ENCODE measurements at regions not wholly inside any gene's neighbourhood (a gene's known extent, or its start where the extent isn't known, plus 50 kb on each side); places are given as distances from the start of the nearest gene placed in this dataset.
"Not testable (repeated sequence)": the region's sequence is repeated elsewhere in the genome, so short reads cannot be mapped to it uniquely, and the experiment has no call there.

GRCh38 chrX:10966057-10966456 is 145.1 kb upstream of the HCCS start:
- Mint-ChIP-seq H3K9me3 (peaks cover 9% of the 10 kb centered on the region), H3K4me3 (no peak overlapping the region)
- no peak for ATAC-seq

GRCh38 chrX:10971176-10971575 is 140.0 kb upstream of the HCCS start:
- no peak for ATAC-seq
- H3K9me3 Mint-ChIP-seq, result peaks cover 9% of the 10 kb centered on the region
- no peak for DNase-seq

More at GRCh38 chrX:10966057-10966456, 145.1 kb upstream of the HCCS start:
- Mint-ChIP-seq H3K27me3 (no peaks in the 10 kb centered on the region), H3K36me3 (ENCODE audit: low read depth) (no peaks in the 10 kb centered on the region), H3K27ac (no peak overlapping the region), H3K4me1 (no peaks in the 10 kb centered on the region)
- no peak for DNase-seq

GRCh38 chrX:10971759-10972158 is 139.4 kb upstream of the HCCS start:
- DNase-seq (no peak), ATAC-seq (no peak)
- no peak overlapping the region for H3K4me3 Mint-ChIP-seq
- H3K9me3 Mint-ChIP-seq, result peaks cover 9% of the 10 kb centered on the region
- no peaks in the 10 kb centered on the region for H3K4me1 Mint-ChIP-seq
- H3K36me3 Mint-ChIP-seq (ENCODE audit: low read depth), result no peaks in the 10 kb centered on the region
- no peaks in the 10 kb centered on the region for H3K27me3 Mint-ChIP-seq
- no peak overlapping the region for H3K27ac Mint-ChIP-seq

More at GRCh38 chrX:10971176-10971575, 140.0 kb upstream of the HCCS start:
- Mint-ChIP-seq H3K27me3 (no peaks in the 10 kb centered on the region), H3K4me3 (no peak overlapping the region), H3K27ac (no peak overlapping the region), H3K4me1 (no peaks in the 10 kb centered on the region), H3K36me3 (ENCODE audit: low read depth) (no peaks in the 10 kb centered on the region)

GRCh38 chrX:10972706-10973105 is 138.4 kb upstream of the HCCS start:
- DNase-seq, result no peak
- no peak overlapping the region for H3K27ac Mint-ChIP-seq
- no peak for ATAC-seq
- no peak overlapping the region for H3K4me3 Mint-ChIP-seq
- no peaks in the 10 kb centered on the region for H3K4me1 Mint-ChIP-seq
- H3K27me3 Mint-ChIP-seq, result no peaks in the 10 kb centered on the region
- peaks cover 9% of the 10 kb centered on the region for H3K9me3 Mint-ChIP-seq
- H3K36me3 Mint-ChIP-seq (ENCODE audit: low read depth), result no peaks in the 10 kb centered on the region

- H3K9me3 Mint-ChIP-seq, result no peaks in the 10 kb centered on the region
- no peak for ATAC-seq
- no peak overlapping the region for H3K4me3 Mint-ChIP-seq
- H3K27ac Mint-ChIP-seq, result no peak overlapping the region
- H3K36me3 Mint-ChIP-seq (ENCODE audit: low read depth), result no peaks in the 10 kb centered on the region
- no peak for DNase-seq
- no peaks in the 10 kb centered on the region for H3K27me3 Mint-ChIP-seq
- H3K4me1 Mint-ChIP-seq, result no peaks in the 10 kb centered on the region
Measured at GRCh38 chrX:10974920-10975319, 136.2 kb upstream of the HCCS start.

- no peaks in the 10 kb centered on the region for H3K4me1 Mint-ChIP-seq
- ATAC-seq (no peak), DNase-seq (no peak)
- H3K4me3 Mint-ChIP-seq, result no peak overlapping the region
- H3K27ac Mint-ChIP-seq, result no peak overlapping the region
- H3K9me3 Mint-ChIP-seq, result no peaks in the 10 kb centered on the region
- H3K36me3 Mint-ChIP-seq (ENCODE audit: low read depth), result no peaks in the 10 kb centered on the region
- H3K27me3 Mint-ChIP-seq, result no peaks in the 10 kb centered on the region
Measured at GRCh38 chrX:10979956-10980355, 131.2 kb upstream of the HCCS start.

- H3K4me1 Mint-ChIP-seq, result no peaks in the 10 kb centered on the region
- DNase-seq, result no peak
- no peak overlapping the region for H3K27ac Mint-ChIP-seq
- no peaks in the 10 kb centered on the region for H3K9me3 Mint-ChIP-seq
- H3K27me3 Mint-ChIP-seq, result no peaks in the 10 kb centered on the region
- no peak overlapping the region for H3K4me3 Mint-ChIP-seq
- ATAC-seq, result no peak
- H3K36me3 Mint-ChIP-seq (ENCODE audit: low read depth), result no peaks in the 10 kb centered on the region
Measured at GRCh38 chrX:10981506-10981905, 129.6 kb upstream of the HCCS start.

- ATAC-seq (no peak), DNase-seq (no peak)
- no peaks in the 10 kb centered on the region for H3K9me3 Mint-ChIP-seq
- H3K27me3 Mint-ChIP-seq, result no peaks in the 10 kb centered on the region
- H3K4me3 Mint-ChIP-seq, result no peak overlapping the region
- no peak overlapping the region for H3K27ac Mint-ChIP-seq
- H3K36me3 Mint-ChIP-seq (ENCODE audit: low read depth), result no peaks in the 10 kb centered on the region
- no peaks in the 10 kb centered on the region for H3K4me1 Mint-ChIP-seq
Measured at GRCh38 chrX:10983526-10983925, 127.6 kb upstream of the HCCS start.

- DNase-seq, result no peak
- ATAC-seq, result no peak
- H3K4me3 Mint-ChIP-seq, result no peak overlapping the region
- H3K9me3 Mint-ChIP-seq, result no peaks in the 10 kb centered on the region
- H3K27ac Mint-ChIP-seq, result no peak overlapping the region
- no peaks in the 10 kb centered on the region for H3K36me3 Mint-ChIP-seq (ENCODE audit: low read depth)
- no peaks in the 10 kb centered on the region for H3K27me3 Mint-ChIP-seq
- H3K4me1 Mint-ChIP-seq, result no peaks in the 10 kb centered on the region
Measured at GRCh38 chrX:10984213-10984612, 126.9 kb upstream of the HCCS start.

GRCh38 chrX:10986616-10987015 is 124.5 kb upstream of the HCCS start:
- Mint-ChIP-seq H3K4me3 (no peak overlapping the region), H3K27me3 (no peaks in the 10 kb centered on the region), H3K27ac (no peak overlapping the region), H3K4me1 (no peaks in the 10 kb centered on the region), H3K36me3 (ENCODE audit: low read depth) (no peaks in the 10 kb centered on the region), H3K9me3 (no peaks in the 10 kb centered on the region)
- DNase-seq, result no peak
- no peak for ATAC-seq

- Mint-ChIP-seq H3K27ac (no peak overlapping the region), H3K36me3 (ENCODE audit: low read depth) (no peaks in the 10 kb centered on the region), H3K4me3 (no peak overlapping the region), H3K4me1 (no peaks in the 10 kb centered on the region), H3K9me3 (no peaks in the 10 kb centered on the region), H3K27me3 (no peaks in the 10 kb centered on the region)
- ATAC-seq (no peak), DNase-seq (no peak)
Measured at GRCh38 chrX:10988653-10989052, 122.5 kb upstream of the HCCS start.

GRCh38 chrX:10989386-10989785 is 121.7 kb upstream of the HCCS start:
- H3K27me3 Mint-ChIP-seq, result no peaks in the 10 kb centered on the region
- H3K4me3 Mint-ChIP-seq, result no peak overlapping the region
- H3K27ac Mint-ChIP-seq, result no peak overlapping the region
- H3K9me3 Mint-ChIP-seq, result no peaks in the 10 kb centered on the region
- no peak for DNase-seq
- no peak for ATAC-seq
- H3K36me3 Mint-ChIP-seq (ENCODE audit: low read depth), result no peaks in the 10 kb centered on the region
- no peaks in the 10 kb centered on the region for H3K4me1 Mint-ChIP-seq

- Mint-ChIP-seq H3K27me3 (no peaks in the 10 kb centered on the region), H3K36me3 (ENCODE audit: low read depth) (no peaks in the 10 kb centered on the region), H3K4me3 (no peak overlapping the region), H3K27ac (no peak overlapping the region), H3K4me1 (no peaks in the 10 kb centered on the region), H3K9me3 (no peaks in the 10 kb centered on the region)
- DNase-seq (no peak), ATAC-seq (no peak)
Measured at GRCh38 chrX:10990418-10990817, 120.7 kb upstream of the HCCS start.

GRCh38 chrX:10990976-10991375 is 120.2 kb upstream of the HCCS start:
- no peak overlapping the region for H3K4me3 Mint-ChIP-seq
- H3K4me1 Mint-ChIP-seq, result no peaks in the 10 kb centered on the region
- no peaks in the 10 kb centered on the region for H3K9me3 Mint-ChIP-seq
- H3K36me3 Mint-ChIP-seq (ENCODE audit: low read depth), result no peaks in the 10 kb centered on the region
- no peaks in the 10 kb centered on the region for H3K27me3 Mint-ChIP-seq
- DNase-seq, result no peak
- no peak for ATAC-seq
- H3K27ac Mint-ChIP-seq, result no peak overlapping the region

GRCh38 chrX:10992110-10992509 is 119.0 kb upstream of the HCCS start:
- no peaks in the 10 kb centered on the region for H3K36me3 Mint-ChIP-seq (ENCODE audit: low read depth)
- H3K4me1 Mint-ChIP-seq, result no peaks in the 10 kb centered on the region
- H3K4me3 Mint-ChIP-seq, result no peak overlapping the region
- no peak for DNase-seq
- no peaks in the 10 kb centered on the region for H3K27me3 Mint-ChIP-seq
- H3K9me3 Mint-ChIP-seq, result no peaks in the 10 kb centered on the region
- no peak for ATAC-seq
- no peak overlapping the region for H3K27ac Mint-ChIP-seq

- not testable (repeated sequence) for H3K27ac Mint-ChIP-seq; H3K27me3 Mint-ChIP-seq; H3K4me3 Mint-ChIP-seq; DNase-seq; H3K9me3 Mint-ChIP-seq; H3K4me1 Mint-ChIP-seq; H3K36me3 Mint-ChIP-seq (ENCODE audit: low read depth); ATAC-seq
Measured at GRCh38 chrX:11007076-11007475, 104.1 kb upstream of the HCCS start.
